CD4-positive, alpha-beta T cell treated with Interleukin-15 for 4 hours (primary cell): ENCODE measurements at regions not wholly inside any gene's neighbourhood (a gene's known extent, or its start where the extent isn't known, plus 50 kb on each side); places are given as distances from the start of the nearest gene placed in this dataset.

ENCODE experiments used
- DNase-seq: peaks from one replicate; pipeline ENCODE4 v3.0.0-alpha.2; 2020; ENCODE audit warnings: low spot score

DNA sequence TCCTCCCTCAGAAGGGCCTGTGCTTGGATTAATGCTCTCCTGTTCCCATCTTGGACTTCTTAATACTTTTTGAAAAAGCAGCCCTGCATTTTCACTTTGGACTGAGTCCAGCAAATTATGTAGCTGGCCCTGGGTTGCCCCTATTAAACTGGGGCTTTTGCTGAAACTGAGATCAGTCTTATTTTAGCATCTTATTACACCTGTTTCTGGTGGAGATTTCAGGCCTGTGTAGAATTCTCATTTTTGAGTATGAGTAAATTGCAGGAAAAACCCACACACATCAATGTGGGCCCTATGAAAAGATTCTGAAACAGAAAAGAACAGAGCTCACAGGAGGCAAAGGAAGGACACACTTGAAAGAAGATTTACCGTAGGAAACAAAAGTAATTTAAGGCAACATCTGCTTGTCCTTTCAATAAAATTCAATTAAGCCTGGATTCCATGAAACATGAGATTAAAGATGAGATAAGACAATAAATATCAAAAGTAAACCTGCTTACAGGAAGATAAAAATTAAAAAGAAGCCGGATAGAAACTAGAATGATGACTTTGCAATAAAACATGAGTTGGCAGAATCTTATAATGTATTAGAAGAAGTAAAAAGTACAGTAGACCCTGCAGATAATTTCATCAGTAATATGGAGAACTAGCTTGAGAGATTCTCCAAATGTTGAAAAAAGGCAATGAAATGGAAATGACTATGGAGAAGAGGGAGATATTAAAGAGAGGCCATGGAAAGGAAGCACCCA is 90.7 kb upstream of the GCFC2 start:
- no peak for DNase-seq

GRCh38 chr2:75800456-75800855 is 89.7 kb upstream of the GCFC2 start:
- no peak for DNase-seq

DNA sequence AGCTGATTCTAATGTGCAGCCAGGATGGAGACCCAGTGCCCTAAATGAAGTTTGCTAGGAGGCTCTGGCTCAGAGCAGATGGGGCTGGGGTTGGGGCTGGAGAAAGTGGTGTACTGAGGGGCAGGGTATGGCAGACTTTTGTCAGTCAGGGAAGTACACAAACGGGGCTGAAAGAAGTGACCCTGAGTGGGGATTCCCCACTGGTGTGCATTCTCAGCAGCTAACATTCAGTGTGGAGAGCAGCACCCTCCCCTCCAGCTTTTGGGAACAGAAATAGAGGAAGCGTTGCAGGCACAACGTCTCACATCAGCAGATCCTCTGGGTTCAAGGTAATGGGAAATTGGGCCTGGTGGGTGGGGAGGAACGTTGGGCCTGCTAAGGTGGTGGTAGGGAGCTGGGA is 89.1 kb upstream of the GCFC2 start:
- no peak for DNase-seq

- no peak for DNase-seq
These were observed 87.9 kb upstream of the GCFC2 start for GRCh38 chr2:75798569-75798968.

- no peak for DNase-seq
These were observed 82.3 kb upstream of the GCFC2 start for GRCh38 chr2:75792996-75793395.

GRCh38 chr2:75792146-75792545 is 81.4 kb upstream of the GCFC2 start:
- no peak for DNase-seq

DNA sequence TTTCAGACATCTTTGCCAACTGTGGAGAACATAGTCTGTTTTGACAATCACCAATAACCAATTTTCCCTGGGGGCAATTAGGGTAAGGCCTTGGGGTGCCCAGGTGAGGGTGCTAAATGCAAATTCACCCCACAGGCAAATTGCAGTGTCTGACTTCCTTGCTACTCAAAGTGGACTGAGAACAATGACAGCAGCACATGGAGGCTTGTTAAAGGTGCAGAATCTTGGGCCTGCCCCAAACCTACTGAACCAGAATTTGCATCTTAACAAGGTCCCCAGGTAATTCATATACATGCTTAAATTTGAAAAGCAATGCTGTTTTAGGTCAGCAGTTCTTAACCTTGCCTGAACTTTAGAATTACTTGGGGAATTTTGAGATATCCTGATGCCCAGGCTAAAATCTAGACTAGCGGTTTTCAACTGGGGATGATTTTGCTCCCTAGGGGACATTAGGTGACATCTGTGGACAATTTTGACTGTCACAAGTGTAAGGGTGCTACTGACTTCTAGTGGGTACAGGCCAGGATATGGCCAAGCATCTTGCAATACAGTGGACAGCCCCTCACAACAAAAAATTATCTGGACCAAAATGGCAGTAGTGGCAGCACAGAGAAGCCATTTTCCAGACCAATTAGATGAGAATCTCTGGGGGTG is 80.2 kb upstream of the GCFC2 start:
- DNase-seq: no peak

DNA sequence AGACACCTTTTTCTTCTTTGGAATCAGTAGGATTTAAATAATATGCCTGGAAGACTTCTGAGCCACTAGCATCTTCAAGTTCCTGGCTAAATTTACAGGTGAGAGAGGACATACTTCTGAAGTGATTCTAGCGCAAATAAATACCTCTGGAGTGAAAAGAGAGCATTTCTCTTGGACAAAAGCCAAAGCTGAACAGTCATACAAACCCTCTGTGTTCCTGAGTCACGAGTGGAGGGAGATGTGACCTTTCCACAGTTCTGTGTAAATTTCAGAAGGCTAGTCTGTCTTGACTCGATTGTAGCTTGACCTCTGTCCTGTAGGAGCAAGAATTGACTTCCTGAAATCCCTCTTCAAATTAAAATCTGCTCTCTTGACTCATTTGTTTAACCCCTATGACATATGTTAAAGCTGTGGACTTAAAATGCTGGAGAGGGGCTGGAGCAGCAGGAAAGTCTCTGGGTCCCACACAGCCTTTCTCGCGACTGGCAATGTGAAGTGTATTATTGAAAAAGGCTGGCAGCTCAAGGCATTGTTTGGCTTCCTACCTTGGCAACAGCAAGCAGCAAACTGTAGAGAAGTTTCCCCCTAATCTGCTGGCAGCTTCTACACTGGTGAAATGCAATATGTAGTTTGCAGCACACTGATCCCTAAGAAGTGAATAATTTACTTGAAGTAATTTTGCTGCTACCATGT is 79.6 kb upstream of the GCFC2 start:
- no peak for DNase-seq

GRCh38 chr2:75788902-75789301 is 78.2 kb upstream of the GCFC2 start:
- DNase-seq: no peak

DNA sequence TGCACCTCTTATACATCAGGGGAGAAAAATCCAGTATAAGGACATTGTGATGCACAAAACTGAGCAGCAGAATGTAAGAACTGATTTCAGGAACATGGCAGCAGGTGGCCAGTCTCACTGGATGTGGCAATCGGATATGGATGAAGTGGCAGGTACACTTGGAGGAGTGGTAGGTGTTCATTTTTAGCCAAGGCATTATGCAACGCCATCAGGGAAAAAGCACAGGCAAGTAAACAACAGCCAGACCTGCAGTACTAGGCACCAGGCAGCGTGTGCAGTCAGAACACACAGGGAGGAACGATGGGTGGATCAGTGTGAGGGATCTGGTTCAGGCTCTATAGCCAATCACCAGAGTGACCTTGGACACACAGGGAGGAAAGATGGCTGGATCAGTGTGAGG is 77.4 kb upstream of the GCFC2 start:
- DNase-seq: no peak

DNA sequence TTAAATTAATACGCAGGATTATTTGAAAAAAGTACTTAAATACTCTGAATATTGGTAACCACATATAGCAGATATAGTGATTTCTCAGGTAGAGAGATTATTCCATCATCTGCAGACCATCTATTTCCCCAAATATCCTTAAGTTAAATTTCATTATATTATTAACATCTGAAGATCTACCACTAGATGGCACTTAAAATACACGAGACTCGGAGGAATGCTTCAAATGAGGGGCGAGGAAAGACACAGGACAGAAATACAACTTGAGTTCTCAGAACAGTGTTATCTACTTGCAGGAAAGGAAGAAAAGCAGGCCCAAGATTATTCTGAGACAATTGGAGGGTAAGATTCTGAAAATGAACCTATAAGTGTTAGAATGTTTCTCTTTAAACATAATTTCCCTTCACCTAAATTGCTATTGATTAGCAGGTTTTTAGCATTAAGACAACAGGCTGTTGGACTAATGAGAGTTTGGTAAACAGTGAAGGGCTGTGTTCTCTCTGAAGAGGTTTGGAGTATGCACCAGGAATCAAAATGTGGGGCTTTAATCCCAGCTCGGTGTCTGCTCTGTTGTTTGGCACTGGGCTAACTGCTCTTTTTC is 76.9 kb upstream of the GCFC2 start:
- no peak for DNase-seq

DNA sequence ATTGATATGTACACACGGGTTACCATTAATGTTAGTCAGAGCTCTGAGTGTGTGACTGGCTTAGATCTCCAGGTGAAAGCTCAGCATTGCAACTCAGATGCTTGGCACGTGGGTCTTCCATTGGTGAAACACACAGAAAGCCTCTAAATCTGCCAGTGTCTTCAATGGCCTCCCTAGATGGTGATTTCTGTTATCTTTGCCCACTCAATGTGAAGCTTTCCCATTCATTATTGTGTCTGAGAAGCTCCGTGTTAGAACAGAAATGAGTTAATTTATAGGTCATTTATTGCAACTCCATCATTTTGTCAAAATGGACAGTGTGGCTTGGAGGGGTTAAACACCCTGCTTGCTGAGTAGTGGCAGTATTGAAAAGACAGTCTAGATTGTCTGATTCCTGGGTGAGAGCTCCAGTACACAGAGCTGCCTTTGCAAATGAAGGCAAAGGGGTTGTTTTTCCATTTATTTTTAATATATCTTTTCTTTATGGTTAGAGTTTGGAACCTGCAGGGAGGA is 64.7 kb upstream of the GCFC2 start:
- DNase-seq: no peak

- no peak for DNase-seq
These were observed 62.4 kb upstream of the GCFC2 start for GRCh38 chr2:75772908-75773630.

DNA sequence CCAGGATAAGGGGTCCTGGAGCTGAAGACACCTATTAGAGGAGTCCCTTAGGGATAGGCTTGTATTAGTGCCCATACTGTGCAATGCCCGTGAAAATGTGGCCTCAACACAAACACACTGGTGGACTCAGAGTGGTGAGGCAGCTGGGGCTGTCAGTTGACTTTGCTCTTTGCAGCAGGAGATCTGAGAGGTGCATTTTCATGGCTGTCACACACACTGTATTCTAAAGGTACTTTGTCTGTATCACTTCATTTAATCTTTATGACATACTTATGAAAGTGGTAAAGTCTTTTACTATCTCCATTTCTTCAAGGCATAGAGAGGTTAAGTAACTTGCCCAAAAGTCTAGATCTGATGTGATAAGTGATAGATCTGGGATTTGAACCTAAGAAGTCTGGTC is 55.1 kb upstream of the GCFC2 start:
- DNase-seq: no peak

GRCh38 chr2:75764611-75765010 is 53.9 kb upstream of the GCFC2 start:
- DNase-seq: no peak
